ENCODE measurements at regions not wholly inside any gene's neighbourhood (a gene's known extent, or its start where the extent isn't known, plus 50 kb on each side); places are given as distances from the start of the nearest gene placed in this dataset.

DNA sequence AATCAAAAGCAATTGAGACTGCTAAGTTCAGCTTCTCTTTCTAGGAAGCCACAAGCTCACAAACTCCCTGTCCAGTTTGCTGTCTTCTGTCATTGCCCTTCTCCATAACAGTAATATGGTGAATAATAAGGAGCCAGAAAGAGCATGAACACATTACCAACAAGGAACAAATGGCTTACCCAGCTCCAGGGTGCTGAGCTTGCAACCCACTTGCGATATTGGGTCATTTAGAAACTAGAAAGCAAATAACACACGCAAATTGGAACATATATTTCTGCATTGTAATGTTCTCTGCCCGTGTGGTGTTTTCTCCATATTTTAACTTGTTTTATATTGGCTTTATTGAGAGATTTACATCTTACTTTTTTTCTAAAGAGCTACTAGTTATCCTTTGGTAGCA is 325.3 kb downstream of the GBE1 start:
- no peak overlapping the region for H3K4me2 ChIP-seq (ENCODE audit: insufficient read depth, low read length)
- TF ChIP-seq ZNF146 (CRISPR knock-in tag; IDR thresholded peaks at IDR 0.05; ENCODE audit: unreplicated experiment) (no peak), MEF2D (tag; conservative IDR thresholded peaks at IDR 0.05; ENCODE audit: low read depth) (no peak), SMC3 (conservative IDR thresholded peaks at IDR 0.05; ENCODE audit: insufficient read depth, low read depth, low read length) (no peak), MEIS2 (IDR thresholded peaks at IDR 0.05; ENCODE audit: partially characterized antibody) (no peak), PTBP1 (IDR thresholded peaks at IDR 0.05; ENCODE audit: low read depth, low read length) (no peak), ZNF165 (CRISPR knock-in tag; IDR thresholded peaks at IDR 0.05; ENCODE audit: borderline replicate concordance) (no peak), NBN (IDR thresholded peaks at IDR 0.05; ENCODE audit: low read depth) (no peak), MAFK (IDR thresholded peaks at IDR 0.05; ENCODE audit: low read length) (no peak), SRSF9 (IDR thresholded peaks at IDR 0.05; ENCODE audit: borderline replicate concordance, low read depth, low read length) (no peak), CBFB (CRISPR knock-in tag; IDR thresholded peaks at IDR 0.05) (no peak), MED1 (CRISPR knock-in tag; IDR thresholded peaks at IDR 0.05; ENCODE audit: borderline replicate concordance) (no peak), SMARCA4 (IDR thresholded peaks at IDR 0.05) (no peak), SLC30A9 (CRISPR knock-in tag; IDR thresholded peaks at IDR 0.05) (no peak), ZNF384 (IDR thresholded peaks at IDR 0.05; ENCODE audit: low read depth, low read length) (no peak), ZC3H8 (IDR thresholded peaks at IDR 0.05) (no peak), BRF1 (IDR thresholded peaks at IDR 0.05; ENCODE audit: borderline replicate concordance, extremely low read depth, insufficient read length) (no peak), BMI1 (IDR thresholded peaks at IDR 0.05; ENCODE audit: low read length) (no peak), DMBX1 (CRISPR knock-in tag; IDR thresholded peaks at IDR 0.05; ENCODE audit: borderline replicate concordance) (no peak)
- TF ChIP-seq, protein P1, sequence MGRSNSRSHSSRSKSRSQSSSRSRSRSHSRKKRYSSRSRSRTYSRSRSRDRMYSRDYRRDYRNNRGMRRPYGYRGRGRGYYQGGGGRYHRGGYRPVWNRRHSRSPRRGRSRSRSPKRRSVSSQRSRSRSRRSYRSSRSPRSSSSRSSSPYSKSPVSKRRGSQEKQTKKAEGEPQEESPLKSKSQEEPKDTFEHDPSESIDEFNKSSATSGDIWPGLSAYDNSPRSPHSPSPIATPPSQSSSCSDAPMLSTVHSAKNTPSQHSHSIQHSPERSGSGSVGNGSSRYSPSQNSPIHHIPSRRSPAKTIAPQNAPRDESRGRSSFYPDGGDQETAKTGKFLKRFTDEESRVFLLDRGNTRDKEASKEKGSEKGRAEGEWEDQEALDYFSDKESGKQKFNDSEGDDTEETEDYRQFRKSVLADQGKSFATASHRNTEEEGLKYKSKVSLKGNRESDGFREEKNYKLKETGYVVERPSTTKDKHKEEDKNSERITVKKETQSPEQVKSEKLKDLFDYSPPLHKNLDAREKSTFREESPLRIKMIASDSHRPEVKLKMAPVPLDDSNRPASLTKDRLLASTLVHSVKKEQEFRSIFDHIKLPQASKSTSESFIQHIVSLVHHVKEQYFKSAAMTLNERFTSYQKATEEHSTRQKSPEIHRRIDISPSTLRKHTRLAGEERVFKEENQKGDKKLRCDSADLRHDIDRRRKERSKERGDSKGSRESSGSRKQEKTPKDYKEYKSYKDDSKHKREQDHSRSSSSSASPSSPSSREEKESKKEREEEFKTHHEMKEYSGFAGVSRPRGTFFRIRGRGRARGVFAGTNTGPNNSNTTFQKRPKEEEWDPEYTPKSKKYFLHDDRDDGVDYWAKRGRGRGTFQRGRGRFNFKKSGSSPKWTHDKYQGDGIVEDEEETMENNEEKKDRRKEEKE (IDR thresholded peaks at IDR 0.05; ENCODE audit: borderline replicate concordance in 1 of 2, control insufficient read depth in 1 of 2, low read depth in 2 of 2, low read length in 1 of 2) = no peak
- no peak overlapping the region for H2AFZ ChIP-seq (ENCODE audit: low read depth, low read length)
- no peaks in the 10 kb centered on the region for H3K36me3 ChIP-seq (ENCODE audit: control insufficient read depth, insufficient read depth, low read length)
- WGBS (ENCODE audit: insufficient coverage, low coverage, missing lambda C conversion rate) = 0% methylated on average over 3 of the region's 3 CpGs
- CTCF ChIA-PET (ENCODE audit: low intra/inter-chr PET ratio) = no interaction called here
- POLR2A ChIA-PET = no interaction called here
- no peaks in the 10 kb centered on the region for H3K4me1 ChIP-seq (replicated peaks in 1 of 2; ENCODE audit: control insufficient read depth in 2 of 2, insufficient read depth in 2 of 2, low read length in 2 of 2)
- H3K9me3 ChIP-seq (replicated peaks; ENCODE audit: control insufficient read depth, insufficient read depth, low read depth, low read length) = no peaks in the 10 kb centered on the region
- no peak for FAIRE-seq
- no peak overlapping the region for H3K4me3 ChIP-seq
- intact Hi-C loops (cut with micrococcal nuclease) = no loop called here
- in situ Hi-C loops (cut with MboI) = no loop called here
- no peaks in the 10 kb centered on the region for H3K9me1 ChIP-seq (ENCODE audit: control insufficient read depth, insufficient read depth, low read length)
- ATAC-seq = no peak
- DNase-seq (ENCODE audit: extremely low read depth in 1 of 4, low spot score in 3 of 4) = no peak
- H3K79me2 ChIP-seq (ENCODE audit: control insufficient read depth, insufficient read depth, low read length) = no peaks in the 10 kb centered on the region
- H3K27ac ChIP-seq (ENCODE audit: extremely low read depth, low read depth, low read length) = no peak overlapping the region
- H3K9ac ChIP-seq (ENCODE audit: insufficient read depth in 1 of 2, low read depth in 2 of 2, low read length in 2 of 2) = no peak overlapping the region
- no peaks in the 10 kb centered on the region for H4K20me1 ChIP-seq (replicated peaks; ENCODE audit: control insufficient read depth, insufficient read depth, low read length)
- H3K27me3 ChIP-seq (ENCODE audit: control insufficient read depth in 2 of 2, insufficient read depth in 2 of 2, low read length in 2 of 2) = no peaks in the 10 kb centered on the region
- no TSS peak for BruUV-seq (replicated peaks)

Measured in K562 (cell line).